ENCODE measurements at regions not wholly inside any gene's neighbourhood (a gene's known extent, or its start where the extent isn't known, plus 50 kb on each side); places are given as distances from the start of the nearest gene placed in this dataset.

- Histone ChIP-seq H2BK20ac (ENCODE audit: low read depth, low read length) (no peak overlapping the region), H3K4ac (ENCODE audit: low read depth, low read length) (no peak overlapping the region), H3K9me1 (ENCODE audit: insufficient read depth, low read length) (no peaks in the 10 kb centered on the region), H4K91ac (ENCODE audit: insufficient read depth, low read depth, low read length) (no peak overlapping the region), H3K27me3 (ENCODE audit: control insufficient read depth, insufficient read depth, low read length) (no peaks in the 10 kb centered on the region), H2AFZ (replicated peaks; ENCODE audit: low read length, poor library complexity) (no peak overlapping the region), H3K4me2 (ENCODE audit: low read depth, low read length) (no peak overlapping the region), H3K56ac (ENCODE audit: extremely low read depth, insufficient read depth, low read length) (no peak overlapping the region), H3K9me3 (ENCODE audit: control insufficient read depth, insufficient read depth, low read length) (peaks cover 12% of the 10 kb centered on the region), H2AK5ac (ENCODE audit: low read depth, low read length) (no peak overlapping the region), H3K18ac (ENCODE audit: low read depth, low read length) (no peak overlapping the region), H2AK9ac (replicated peaks; ENCODE audit: low read depth, low read length, poor library complexity) (no peak overlapping the region), H3K14ac (replicated peaks; ENCODE audit: low read depth, low read length) (no peak overlapping the region), H3K79me1 (ENCODE audit: low read depth in 1 of 2, low read length in 2 of 2) (no peaks in the 10 kb centered on the region), H2BK120ac (ENCODE audit: low read depth, low read length) (no peak overlapping the region), H4K20me1 (ENCODE audit: insufficient read depth, low read length) (no peaks in the 10 kb centered on the region), H3K4me3 (ENCODE audit: insufficient read depth, low read depth, low read length) (no peak overlapping the region), H3K36me3 (ENCODE audit: control insufficient read depth, insufficient read depth, low read length) (no peaks in the 10 kb centered on the region), H3K4me1 (ENCODE audit: control insufficient read depth, insufficient read depth, low read length) (no peaks in the 10 kb centered on the region), H3K9ac (ENCODE audit: low read depth, low read length) (no peak overlapping the region), H4K5ac (ENCODE audit: low read depth, low read length) (no peak overlapping the region), H3K23ac (ENCODE audit: low read depth, low read length) (no peak overlapping the region), H4K8ac (ENCODE audit: low read depth in 2 of 2, low read length in 2 of 2) (no peak overlapping the region), H3K27ac (ENCODE audit: insufficient read depth, low read length) (no peak overlapping the region), H2BK5ac (ENCODE audit: low read depth, low read length, poor library complexity, severe bottlenecking) (no peak overlapping the region), H2BK15ac (ENCODE audit: low read depth, low read length) (no peak overlapping the region)
- 83% methylated on average over 2 of the region's 6 CpGs; no CpG with 5 or more reads in 1 of the 2 experiments for WGBS, 2 experiments (ENCODE audit: extremely low coverage in 2 of 2, insufficient read length in 1 of 2)
- BruUV-seq (replicated peaks): no TSS peak
- dilution Hi-C loops (cut with HindIII; ENCODE audit: low sequenced_read_pairs, unreplicated experiment): no loop called here
- CTCF ChIA-PET: no interaction called here
- in situ Hi-C loops (cut with MboI; ENCODE audit: low sequenced_read_pairs): no loop called here
- POLR2A ChIA-PET (ENCODE audit: unreplicated experiment): no interaction called here
- TF ChIP-seq RFX5 (IDR thresholded peaks at IDR 0.05; ENCODE audit: low read depth, low read length) (no peak), MXI1 (IDR thresholded peaks at IDR 0.05; ENCODE audit: borderline replicate concordance, low read depth, low read length) (no peak), RAD21 (IDR thresholded peaks at IDR 0.05; ENCODE audit: low read length) (no peak), NFE2L2 (IDR thresholded peaks at IDR 0.05; ENCODE audit: low read depth, low read length) (no peak), CEBPB (IDR thresholded peaks at IDR 0.05; ENCODE audit: low read depth, low read length) (no peak), ELK1 (IDR thresholded peaks at IDR 0.05; ENCODE audit: borderline replicate concordance, low read depth, low read length) (no peak), BHLHE40 (IDR thresholded peaks at IDR 0.05; ENCODE audit: low read depth, low read length) (no peak)
- TF ChIP-seq, protein P1, sequence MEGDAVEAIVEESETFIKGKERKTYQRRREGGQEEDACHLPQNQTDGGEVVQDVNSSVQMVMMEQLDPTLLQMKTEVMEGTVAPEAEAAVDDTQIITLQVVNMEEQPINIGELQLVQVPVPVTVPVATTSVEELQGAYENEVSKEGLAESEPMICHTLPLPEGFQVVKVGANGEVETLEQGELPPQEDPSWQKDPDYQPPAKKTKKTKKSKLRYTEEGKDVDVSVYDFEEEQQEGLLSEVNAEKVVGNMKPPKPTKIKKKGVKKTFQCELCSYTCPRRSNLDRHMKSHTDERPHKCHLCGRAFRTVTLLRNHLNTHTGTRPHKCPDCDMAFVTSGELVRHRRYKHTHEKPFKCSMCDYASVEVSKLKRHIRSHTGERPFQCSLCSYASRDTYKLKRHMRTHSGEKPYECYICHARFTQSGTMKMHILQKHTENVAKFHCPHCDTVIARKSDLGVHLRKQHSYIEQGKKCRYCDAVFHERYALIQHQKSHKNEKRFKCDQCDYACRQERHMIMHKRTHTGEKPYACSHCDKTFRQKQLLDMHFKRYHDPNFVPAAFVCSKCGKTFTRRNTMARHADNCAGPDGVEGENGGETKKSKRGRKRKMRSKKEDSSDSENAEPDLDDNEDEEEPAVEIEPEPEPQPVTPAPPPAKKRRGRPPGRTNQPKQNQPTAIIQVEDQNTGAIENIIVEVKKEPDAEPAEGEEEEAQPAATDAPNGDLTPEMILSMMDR (conservative IDR thresholded peaks at IDR 0.05; ENCODE audit: low read depth, low read length): no peak
- DNase-seq (no peak), ATAC-seq (ENCODE audit: low read depth) (no peak)
- intact Hi-C loops (cut with micrococcal nuclease): no loop called here
Observed at GRCh38 chr5:175589714-175590113, 68.2 kb upstream of the HRH2 start.

Measured in IMR-90 (cell line).